Activated B cell treated with CpG ODN at 0.5 μM for 24 hours (primary cell): ENCODE measurements at regions not wholly inside any gene's neighbourhood (a gene's known extent, or its start where the extent isn't known, plus 50 kb on each side); places are given as distances from the start of the nearest gene placed in this dataset.

Source experiments
- ATAC-seq: fragments of 200-7000 bp; cut with Tn5 transposase; one replicate; pipeline ENCODE4 v1.10.0; 2021; ENCODE audit warnings: low read depth, mild to moderate bottlenecking, moderate library complexity
- CTCF ChIA-PET: fragments of 350-600 bp; sonication (Branson Sonifier 250); formaldehyde crosslinking; loops from one replicate; lab custom pipeline; 2021; ENCODE audit warnings: antibody characterized with exemption; lab: Charles Lee
- POLR2A ChIA-PET: fragments of 350-600 bp; sonication (Branson Sonifier 250); formaldehyde crosslinking; loops from one replicate; lab custom pipeline; 2021; ENCODE audit warnings: antibody characterized with exemption; lab: Charles Lee
- DNase-seq: peaks from one replicate; pipeline ENCODE4 v3.0.0; 2022
- H3K27ac Mint-ChIP-seq: one replicate; pipeline ENCODE4 v1.8.0; 2020; ENCODE audit warnings: mixed read lengths
- H3K27me3 Mint-ChIP-seq: one replicate; pipeline ENCODE4 v1.8.0; 2021; ENCODE audit warnings: mixed read lengths
- H3K36me3 Mint-ChIP-seq: one replicate; pipeline ENCODE4 v1.8.0; 2021; ENCODE audit warnings: low read depth, mixed read lengths
- H3K4me1 Mint-ChIP-seq: one replicate; pipeline ENCODE4 v1.8.0; 2021; ENCODE audit warnings: mixed read lengths
- H3K4me3 Mint-ChIP-seq: one replicate; pipeline ENCODE4 v1.8.0; 2020; ENCODE audit warnings: mild to moderate bottlenecking, mixed read lengths
- H3K9me3 Mint-ChIP-seq: one replicate; pipeline ENCODE4 v1.8.0; 2020; ENCODE audit warnings: mixed read lengths
- CTCF ChIP-seq: fragments of 200-600 bp; IDR thresholded peaks from one replicate; pipeline ENCODE4 v1.8.0; 2022; ENCODE audit warnings: antibody characterized with exemption, mild to moderate bottlenecking
- intact Hi-C: fragments of 100-400 bp; cut with micrococcal nuclease; formaldehyde crosslinking; loops from one replicate; pipeline ENCODE4 v1.15.1; 2024

- Mint-ChIP-seq H3K4me1 (no peaks in the 10 kb centered on the region), H3K27ac (no peak overlapping the region), H3K27me3 (no peaks in the 10 kb centered on the region), H3K4me3 (no peak overlapping the region), H3K9me3 (peaks cover 3% of the 10 kb centered on the region), H3K36me3 (no peaks in the 10 kb centered on the region)
- DNase-seq (no peak), ATAC-seq (no peak)
- ChIA-PET POLR2A (no interaction called here), CTCF (no interaction called here)
- no peak for TF ChIP-seq CTCF
- intact Hi-C loops, result no loop called here
These were observed 296.3 kb downstream of the GPAM start for GRCh38 chr10:111887266-111887665.

- no peaks in the 10 kb centered on the region for H3K36me3 Mint-ChIP-seq
- ATAC-seq, result no peak
- no peak for DNase-seq
- H3K27me3 Mint-ChIP-seq, result no peaks in the 10 kb centered on the region
- ChIA-PET POLR2A (no interaction called here), CTCF (no interaction called here)
- no peaks in the 10 kb centered on the region for H3K4me1 Mint-ChIP-seq
- no peak for TF ChIP-seq CTCF
- intact Hi-C loops, result no loop called here
- H3K4me3 Mint-ChIP-seq, result no peak overlapping the region
- H3K9me3 Mint-ChIP-seq, result peaks cover 2% of the 10 kb centered on the region
- no peak overlapping the region for H3K27ac Mint-ChIP-seq
These were observed 293.5 kb downstream of the GPAM start for GRCh38 chr10:111890046-111890445.

- Mint-ChIP-seq H3K36me3 (no peaks in the 10 kb centered on the region), H3K4me3 (no peak overlapping the region), H3K4me1 (no peaks in the 10 kb centered on the region), H3K9me3 (no peaks in the 10 kb centered on the region), H3K27ac (no peak overlapping the region), H3K27me3 (peaks cover 4% of the 10 kb centered on the region)
- no peak for TF ChIP-seq CTCF
- POLR2A ChIA-PET, result no interaction called here
- ATAC-seq (no peak), DNase-seq (no peak)
- CTCF ChIA-PET, result no interaction called here
- intact Hi-C loops, result no loop called here
These were observed 267.6 kb downstream of the GPAM start for GRCh38 chr10:111916011-111916410.

GRCh38 chr10:111921821-111922220, 261.7 kb downstream of the GPAM start:
- H3K27me3 Mint-ChIP-seq, result peaks cover 2% of the 10 kb centered on the region
- no peaks in the 10 kb centered on the region for H3K9me3 Mint-ChIP-seq
- CTCF ChIA-PET, result no interaction called here
- POLR2A ChIA-PET, result no interaction called here
- no peaks in the 10 kb centered on the region for H3K4me1 Mint-ChIP-seq
- intact Hi-C loops, result no loop called here
- no peak for TF ChIP-seq CTCF
- H3K4me3 Mint-ChIP-seq, result no peak overlapping the region
- H3K27ac Mint-ChIP-seq, result no peak overlapping the region
- no peak for ATAC-seq
- DNase-seq, result no peak
- H3K36me3 Mint-ChIP-seq, result no peaks in the 10 kb centered on the region

- ChIA-PET CTCF (no interaction called here), POLR2A (no interaction called here)
- TF ChIP-seq CTCF, result no peak
- H3K4me1 Mint-ChIP-seq, result no peaks in the 10 kb centered on the region
- no peak overlapping the region for H3K27ac Mint-ChIP-seq
- ATAC-seq (no peak), DNase-seq (no peak)
- H3K4me3 Mint-ChIP-seq, result no peak overlapping the region
- H3K36me3 Mint-ChIP-seq, result no peaks in the 10 kb centered on the region
- intact Hi-C loops, result no loop called here
- H3K27me3 Mint-ChIP-seq, result peaks cover 2% of the 10 kb centered on the region
- no peaks in the 10 kb centered on the region for H3K9me3 Mint-ChIP-seq
These were observed 260.5 kb downstream of the GPAM start for GRCh38 chr10:111923032-111923431.
